HL-60 (cell line): ENCODE measurements at regions not wholly inside any gene's neighbourhood (a gene's known extent, or its start where the extent isn't known, plus 50 kb on each side); places are given as distances from the start of the nearest gene placed in this dataset.

Experiments
- CTCF ChIP-seq: IDR thresholded peaks from one replicate; pipeline ENCODE4 v1.5.1; 2011; ENCODE audit warnings: low read length, control low read depth, inconsistent platforms; ENCODE audit not compliant: insufficient read depth
- GABPA ChIP-seq: IDR thresholded peaks from 2 replicates; pipeline ENCODE4 v1.6.1; 2012; ENCODE audit warnings: low read depth
- POLR2AphosphoS5 ChIP-seq: IDR thresholded peaks from 2 replicates; pipeline ENCODE4 v1.6.1; 2012; ENCODE audit warnings: low read depth
- REST ChIP-seq: IDR thresholded peaks from 2 replicates; pipeline ENCODE4 v1.6.1; 2012; ENCODE audit warnings: low read depth; ENCODE audit not compliant: insufficient replicate concordance

GRCh38 chr2:11104794-11105660 is 50.2 kb upstream of the SLC66A3 start:
- TF ChIP-seq CTCF: no peak
- no peak for TF ChIP-seq POLR2AphosphoS5
- TF ChIP-seq REST: no peak
- TF ChIP-seq GABPA: no peak
